ENCODE measurements at regions not wholly inside any gene's neighbourhood (a gene's known extent, or its start where the extent isn't known, plus 50 kb on each side); places are given as distances from the start of the nearest gene placed in this dataset.

GRCh38 chr5:117487556-117487955 is 912.9 kb upstream of the SEMA6A start:
- no peak overlapping the region for H3K23ac ChIP-seq (ENCODE audit: insufficient read length, low read depth, low read length)
- H2BK120ac ChIP-seq (ENCODE audit: low read depth, low read length, poor library complexity, severe bottlenecking), result no peak overlapping the region
- H2BK12ac ChIP-seq (ENCODE audit: insufficient read length, low read depth, low read length), result no peak overlapping the region
- Mint-ChIP-seq H3K4me3 (no peak overlapping the region), H3K27ac (no peak overlapping the region), H3K27me3 (ENCODE audit: low read depth) (no peaks in the 10 kb centered on the region), H3K4me1 (no peaks in the 10 kb centered on the region), H3K36me3 (ENCODE audit: insufficient read depth in 1 of 3, low read depth in 3 of 3) (peaks cover 0 to 1% (median 0%) of the 10 kb centered on the region in 3 experiments; a peak in 1 of 7 replicates), H3K9me3 (peaks cover 0 to 5% of the 10 kb centered on the region in 2 experiments; a peak in 1 of 5 replicates)
- no peaks in the 10 kb centered on the region for H3K79me2 ChIP-seq (ENCODE audit: insufficient read depth, low read length)
- no peak for TF ChIP-seq CTCF (conservative IDR thresholded peaks at IDR 0.05)
- no peak overlapping the region for H3K18ac ChIP-seq (ENCODE audit: insufficient read length, low read depth, low read length)
- no peak overlapping the region for H2AFZ ChIP-seq (ENCODE audit: low read length)
- H3K27me3 ChIP-seq (ENCODE audit: insufficient read depth, low read length), result no peaks in the 10 kb centered on the region
- 0 out of 2 replicates have a peak, but pooled peaks cover 2% of the 10 kb centered on the region for H3K4me1 ChIP-seq (ENCODE audit: insufficient read depth, low read length)
- WGBS (ENCODE audit: extremely low coverage, insufficient read length, low lambda C conversion rate), result no CpG with 5 or more reads among the region's 4 CpGs
- no peaks in the 10 kb centered on the region for H3K9me3 ChIP-seq (ENCODE audit: control insufficient read depth, low read depth, low read length)
- H3K27ac ChIP-seq (ENCODE audit: insufficient read length, low read depth, low read length), result no peak overlapping the region
- no peak for DNase-seq
- H4K20me1 ChIP-seq (ENCODE audit: control insufficient read depth, insufficient read depth, insufficient read length), result no peaks in the 10 kb centered on the region
- H3K56ac ChIP-seq (ENCODE audit: insufficient read length, low read depth, low read length), result no peak overlapping the region
- no peak overlapping the region for H3K4me2 ChIP-seq (ENCODE audit: insufficient read depth, insufficient read length, low read length)
- H2AK5ac ChIP-seq (ENCODE audit: insufficient read length, low read length), result no peak overlapping the region
- no peak overlapping the region for H2BK5ac ChIP-seq (ENCODE audit: insufficient read length, low read length)
- no peak overlapping the region for H4K91ac ChIP-seq (ENCODE audit: insufficient read length, low read depth, low read length)
- H3K79me1 ChIP-seq (ENCODE audit: insufficient read depth, low read depth, low read length, poor library complexity, severe bottlenecking), result no peaks in the 10 kb centered on the region
- no peak overlapping the region for H2BK15ac ChIP-seq (ENCODE audit: low read depth, low read length)
- no peak overlapping the region for H4K8ac ChIP-seq (replicated peaks; ENCODE audit: insufficient read length, low read depth, low read length)
- no peak overlapping the region for H3K4ac ChIP-seq (ENCODE audit: low read depth, low read length)
- H3K23me2 ChIP-seq (ENCODE audit: insufficient read length, low read depth, low read length, poor library complexity, severe bottlenecking), result no peaks in the 10 kb centered on the region
- H4K5ac ChIP-seq (ENCODE audit: insufficient read length, low read depth, low read length), result no peak overlapping the region
- no peak overlapping the region for H3T11ph ChIP-seq (ENCODE audit: low read length)
- H2BK20ac ChIP-seq (ENCODE audit: low read depth, low read length, poor library complexity, severe bottlenecking), result no peak overlapping the region
- H3K14ac ChIP-seq (ENCODE audit: insufficient read depth, low read length), result no peak overlapping the region
- no peak overlapping the region for H3K9ac ChIP-seq (ENCODE audit: extremely low read depth, insufficient read length, low read length)
